ENCODE measurements at regions not wholly inside any gene's neighbourhood (a gene's known extent, or its start where the extent isn't known, plus 50 kb on each side); places are given as distances from the start of the nearest gene placed in this dataset.

GRCh38 chr9:126055381-126055985 is 271.1 kb upstream of the MVB12B start:
- no peak overlapping the region for H3K4me3 ChIP-seq (ENCODE audit: low read length in 2 of 2)
- no peaks in the 10 kb centered on the region for H3K36me3 ChIP-seq (ENCODE audit: control insufficient read depth in 2 of 2, insufficient read depth in 2 of 2, low read length in 2 of 2)
- peaks cover 0 to 4% of the 10 kb centered on the region in 2 donors for H3K27me3 ChIP-seq (ENCODE audit: control insufficient read depth in 1 of 2, insufficient read depth in 2 of 2, low read length in 2 of 2)
- H3K9ac ChIP-seq (ENCODE audit: low read length in 2 of 2): no peak overlapping the region
- H3K4me1 ChIP-seq (ENCODE audit: control insufficient read depth, insufficient read depth, low read length): no peaks in the 10 kb centered on the region
- H3K27ac ChIP-seq (ENCODE audit: low read length): no peak overlapping the region
- no peaks in the 10 kb centered on the region for H3K9me3 ChIP-seq (ENCODE audit: control insufficient read depth in 2 of 2, low read length in 2 of 2)

- no peak overlapping the region for H3K9ac ChIP-seq (ENCODE audit: low read length in 2 of 2)
- no peak overlapping the region for H3K4me3 ChIP-seq (ENCODE audit: low read length in 2 of 2)
- no peaks in the 10 kb centered on the region for H3K36me3 ChIP-seq (ENCODE audit: control insufficient read depth in 2 of 2, insufficient read depth in 2 of 2, low read length in 2 of 2)
- H3K9me3 ChIP-seq (ENCODE audit: control insufficient read depth in 2 of 2, low read length in 2 of 2): no peaks in the 10 kb centered on the region
- peaks cover 3 to 4% of the 10 kb centered on the region in 2 donors for H3K27me3 ChIP-seq (ENCODE audit: control insufficient read depth in 1 of 2, insufficient read depth in 2 of 2, low read length in 2 of 2)
- H3K4me1 ChIP-seq (ENCODE audit: control insufficient read depth, insufficient read depth, low read length): peaks cover 2% of the 10 kb centered on the region
- H3K27ac ChIP-seq (ENCODE audit: low read length): no peak overlapping the region
Observed at GRCh38 chr9:126056312-126057021, 270.2 kb upstream of the MVB12B start.

- Histone ChIP-seq H3K27me3 (ENCODE audit: control insufficient read depth in 1 of 2, insufficient read depth in 2 of 2, low read length in 2 of 2) (peaks cover 2 to 4% of the 10 kb centered on the region in 2 donors), H3K9ac (ENCODE audit: low read length in 2 of 2) (no peak overlapping the region), H3K36me3 (ENCODE audit: control insufficient read depth in 2 of 2, insufficient read depth in 2 of 2, low read length in 2 of 2) (no peaks in the 10 kb centered on the region), H3K27ac (ENCODE audit: low read length) (no peak overlapping the region), H3K4me3 (ENCODE audit: low read length in 2 of 2) (no peak overlapping the region), H3K9me3 (ENCODE audit: control insufficient read depth in 2 of 2, low read length in 2 of 2) (no peaks in the 10 kb centered on the region), H3K4me1 (ENCODE audit: control insufficient read depth, insufficient read depth, low read length) (peaks cover 2% of the 10 kb centered on the region)
Observed at GRCh38 chr9:126057121-126057825, 269.4 kb upstream of the MVB12B start.

GRCh38 chr9:126058011-126058531 is 268.6 kb upstream of the MVB12B start:
- Histone ChIP-seq H3K36me3 (ENCODE audit: control insufficient read depth in 2 of 2, insufficient read depth in 2 of 2, low read length in 2 of 2) (no peaks in the 10 kb centered on the region), H3K27ac (ENCODE audit: low read length) (no peak overlapping the region), H3K9me3 (ENCODE audit: control insufficient read depth in 2 of 2, low read length in 2 of 2) (peaks cover 0 to under 1% of the 10 kb centered on the region in 2 donors), H3K4me1 (ENCODE audit: control insufficient read depth, insufficient read depth, low read length) (peaks cover 2% of the 10 kb centered on the region), H3K9ac (ENCODE audit: low read length in 2 of 2) (no peak overlapping the region), H3K27me3 (ENCODE audit: control insufficient read depth in 1 of 2, insufficient read depth in 2 of 2, low read length in 2 of 2) (peaks cover 2 to 4% of the 10 kb centered on the region in 2 donors), H3K4me3 (ENCODE audit: low read length in 2 of 2) (no peak overlapping the region)

- Histone ChIP-seq H3K4me1 (ENCODE audit: control insufficient read depth, insufficient read depth, low read length) (peaks cover 2% of the 10 kb centered on the region), H3K4me3 (ENCODE audit: low read length in 2 of 2) (no peak overlapping the region), H3K9me3 (ENCODE audit: control insufficient read depth in 2 of 2, low read length in 2 of 2) (peaks cover 0 to 4% of the 10 kb centered on the region in 2 donors), H3K9ac (ENCODE audit: low read length in 2 of 2) (no peak overlapping the region), H3K27ac (ENCODE audit: low read length) (no peak overlapping the region), H3K36me3 (ENCODE audit: control insufficient read depth in 2 of 2, insufficient read depth in 2 of 2, low read length in 2 of 2) (no peaks in the 10 kb centered on the region), H3K27me3 (ENCODE audit: control insufficient read depth in 1 of 2, insufficient read depth in 2 of 2, low read length in 2 of 2) (peaks cover 2 to 4% of the 10 kb centered on the region in 2 donors)
Observed at GRCh38 chr9:126058591-126058990, 268.0 kb upstream of the MVB12B start.

GRCh38 chr9:126061575-126061974 is 265.1 kb upstream of the MVB12B start:
- H3K36me3 ChIP-seq (ENCODE audit: control insufficient read depth in 2 of 2, insufficient read depth in 2 of 2, low read length in 2 of 2): no peaks in the 10 kb centered on the region
- no peak overlapping the region for H3K27ac ChIP-seq (ENCODE audit: low read length)
- peaks cover 4 to 5% of the 10 kb centered on the region in 2 donors for H3K27me3 ChIP-seq (ENCODE audit: control insufficient read depth in 1 of 2, insufficient read depth in 2 of 2, low read length in 2 of 2)
- no peak overlapping the region for H3K9ac ChIP-seq (ENCODE audit: low read length in 2 of 2)
- peaks cover 2% of the 10 kb centered on the region for H3K4me1 ChIP-seq (ENCODE audit: control insufficient read depth, insufficient read depth, low read length)
- peaks cover 0 to 4% of the 10 kb centered on the region in 2 donors for H3K9me3 ChIP-seq (ENCODE audit: control insufficient read depth in 2 of 2, low read length in 2 of 2)
- H3K4me3 ChIP-seq (ENCODE audit: low read length in 2 of 2): no peak overlapping the region

GRCh38 chr9:126062158-126062886 is 264.3 kb upstream of the MVB12B start:
- peaks cover 0 to 4% of the 10 kb centered on the region in 2 donors for H3K9me3 ChIP-seq (ENCODE audit: control insufficient read depth in 2 of 2, low read length in 2 of 2)

GRCh38 chr9:126063326-126063725 is 263.3 kb upstream of the MVB12B start:
- H3K27me3 ChIP-seq (ENCODE audit: control insufficient read depth in 1 of 2, insufficient read depth in 2 of 2, low read length in 2 of 2): peaks cover 4 to 8% of the 10 kb centered on the region in 2 donors
- no peak overlapping the region for H3K9ac ChIP-seq (ENCODE audit: low read length in 2 of 2)
- H3K36me3 ChIP-seq (ENCODE audit: control insufficient read depth in 2 of 2, insufficient read depth in 2 of 2, low read length in 2 of 2): no peaks in the 10 kb centered on the region

More at GRCh38 chr9:126062158-126062886, 264.3 kb upstream of the MVB12B start:
- Histone ChIP-seq H3K9ac (ENCODE audit: low read length in 2 of 2) (no peak overlapping the region), H3K4me1 (ENCODE audit: control insufficient read depth, insufficient read depth, low read length) (peaks cover 2% of the 10 kb centered on the region), H3K27me3 (ENCODE audit: control insufficient read depth in 1 of 2, insufficient read depth in 2 of 2, low read length in 2 of 2) (peaks cover 4 to 7% of the 10 kb centered on the region in 2 donors), H3K4me3 (ENCODE audit: low read length in 2 of 2) (no peak overlapping the region), H3K27ac (ENCODE audit: low read length) (no peak overlapping the region), H3K36me3 (ENCODE audit: control insufficient read depth in 2 of 2, insufficient read depth in 2 of 2, low read length in 2 of 2) (no peaks in the 10 kb centered on the region)

GRCh38 chr9:126066131-126066530 is 260.5 kb upstream of the MVB12B start:
- peaks cover 0 to 12% of the 10 kb centered on the region in 2 donors for H3K27me3 ChIP-seq (ENCODE audit: control insufficient read depth in 1 of 2, insufficient read depth in 2 of 2, low read length in 2 of 2)
- H3K4me1 ChIP-seq (ENCODE audit: control insufficient read depth, insufficient read depth, low read length): peaks cover 2% of the 10 kb centered on the region

More at GRCh38 chr9:126063326-126063725, 263.3 kb upstream of the MVB12B start:
- no peak overlapping the region for H3K4me3 ChIP-seq (ENCODE audit: low read length in 2 of 2)
- H3K27ac ChIP-seq (ENCODE audit: low read length): no peak overlapping the region
- peaks cover 0 to 4% of the 10 kb centered on the region in 2 donors for H3K9me3 ChIP-seq (ENCODE audit: control insufficient read depth in 2 of 2, low read length in 2 of 2)
- peaks cover 2% of the 10 kb centered on the region for H3K4me1 ChIP-seq (ENCODE audit: control insufficient read depth, insufficient read depth, low read length)

More at GRCh38 chr9:126066131-126066530, 260.5 kb upstream of the MVB12B start:
- H3K9ac ChIP-seq (ENCODE audit: low read length in 2 of 2): no peak overlapping the region
- peaks cover 0 to 4% of the 10 kb centered on the region in 2 donors for H3K9me3 ChIP-seq (ENCODE audit: control insufficient read depth in 2 of 2, low read length in 2 of 2)
- no peaks in the 10 kb centered on the region for H3K36me3 ChIP-seq (ENCODE audit: control insufficient read depth in 2 of 2, insufficient read depth in 2 of 2, low read length in 2 of 2)
- no peak overlapping the region for H3K27ac ChIP-seq (ENCODE audit: low read length)
- no peak overlapping the region for H3K4me3 ChIP-seq (ENCODE audit: low read length in 2 of 2)

Data from stomach smooth muscle (tissue), 2 donors.